Tibial nerve (tissue), 4 donors: ENCODE measurements at regions not wholly inside any gene's neighbourhood (a gene's known extent, or its start where the extent isn't known, plus 50 kb on each side); places are given as distances from the start of the nearest gene placed in this dataset.

ENCODE experiments used
- DNase-seq, 2 donors: peaks; one replicate each; pipeline ENCODE4 v3.0.0-alpha.2; 2019; ENCODE audit warnings: low spot score in 2 of 2
- H3K27ac ChIP-seq, 4 donors: fragments of 200-600 bp; sonication (generic) in 3 of 4; one replicate each; pipeline ENCODE4 v1.5.1; 2017 to 2019; ENCODE audit warnings: mild to moderate bottlenecking in 1 of 4
- H3K27me3 ChIP-seq, 2 donors: fragments of 200-600 bp; sonication (generic) in 1 of 2; one replicate each; pipeline versions ENCODE4 v1.5.1 to v1.6.0; 2017 to 2019
- H3K36me3 ChIP-seq, 3 donors: fragments of 200-600 bp; sonication (generic); one replicate each; pipeline ENCODE4 v1.5.1; 2018 to 2019
- H3K4me1 ChIP-seq, 4 donors: fragments of 200-600 bp; sonication (generic) in 3 of 4; one replicate each; pipeline ENCODE4 v1.5.1; 2017 to 2019
- H3K4me3 ChIP-seq, 4 donors: fragments of 200-600 bp; sonication (generic) in 3 of 4; one replicate each; pipeline ENCODE4 v1.5.1; 2017 to 2019; ENCODE audit warnings: mild to moderate bottlenecking in 1 of 4, moderate library complexity in 1 of 4
- H3K9me3 ChIP-seq, 4 donors: fragments of 200-600 bp; sonication (generic) in 3 of 4; one replicate each; pipeline ENCODE4 v1.5.1; 2017 to 2019
- CTCF ChIP-seq, 5 experiments: fragments of 200-600 bp in 3 of 5; fragments of 450-650 bp in 2 of 5; sonication (generic) in 3 of 5; IDR thresholded peaks; one replicate each; pipeline ENCODE4 v1.5.1; 2016 to 2019; ENCODE audit warnings: antibody characterized with exemption in 5 of 5, mild to moderate bottlenecking in 3 of 5, moderate library complexity in 2 of 5
- EP300 ChIP-seq, 2 donors: sonication (generic); formaldehyde crosslinking; IDR thresholded peaks; one replicate each; pipeline ENCODE4 v1.6.1; 2017; ENCODE audit warnings: antibody characterized with exemption in 2 of 2, mild to moderate bottlenecking in 1 of 2
- POLR2A ChIP-seq, 2 donors: fragments of 450-650 bp; IDR thresholded peaks; one replicate each; pipeline ENCODE4 v1.6.1; 2017; ENCODE audit warnings: antibody characterized with exemption in 2 of 2, mild to moderate bottlenecking in 2 of 2, moderate library complexity in 2 of 2
- WGBS, 2 donors: methylation state at CpG; one replicate each; pipeline ENCODE4 v1.1.5; 2018; 5-methylcytosine and 5-hydroxymethylcytosine counted together

GRCh38 chr17:14011740-14012405 lies 57.4 kb upstream of the COX10 start:
- Histone ChIP-seq H3K9me3 (no peaks in the 10 kb centered on the region), H3K4me1 (no peaks in the 10 kb centered on the region), H3K27ac (no peak overlapping the region), H3K27me3 (no peaks in the 10 kb centered on the region), H3K36me3 (no peaks in the 10 kb centered on the region), H3K4me3 (no peak overlapping the region)
- TF ChIP-seq POLR2A (IDR thresholded peaks at IDR 0.05) (no peak), EP300 (IDR thresholded peaks at IDR 0.05) (no peak), CTCF (IDR thresholded peaks at IDR 0.05) (no peak)
- DNase-seq: no peak
- WGBS, 2 donors: 66% methylated on average over 4 of the region's 4 CpGs

- Histone ChIP-seq H3K27me3 (no peaks in the 10 kb centered on the region), H3K27ac (no peak overlapping the region), H3K36me3 (no peaks in the 10 kb centered on the region), H3K9me3 (no peaks in the 10 kb centered on the region), H3K4me3 (no peak overlapping the region), H3K4me1 (no peaks in the 10 kb centered on the region)
- no peak for DNase-seq
- 53 to 67% methylated on average over 7 of the region's 7 CpGs for WGBS, 2 donors
- no peak for TF ChIP-seq CTCF (IDR thresholded peaks at IDR 0.05)
- no peak for TF ChIP-seq POLR2A (IDR thresholded peaks at IDR 0.05)
- TF ChIP-seq EP300 (IDR thresholded peaks at IDR 0.05): no peak
Observed at GRCh38 chr17:14014657-14015056, 54.6 kb upstream of the COX10 start.

GRCh38 chr17:14015271-14015670 lies 54.0 kb upstream of the COX10 start:
- H3K36me3 ChIP-seq: no peaks in the 10 kb centered on the region
- H3K27ac ChIP-seq: no peak overlapping the region
- no peaks in the 10 kb centered on the region for H3K4me1 ChIP-seq
- TF ChIP-seq CTCF (IDR thresholded peaks at IDR 0.05) (no peak), EP300 (IDR thresholded peaks at IDR 0.05) (no peak), POLR2A (IDR thresholded peaks at IDR 0.05) (no peak)
- no peak for DNase-seq
- no peak overlapping the region for H3K4me3 ChIP-seq
- WGBS, 2 donors: 64 to 68% methylated on average over 14 of the region's 14 CpGs
- no peaks in the 10 kb centered on the region for H3K9me3 ChIP-seq
- H3K27me3 ChIP-seq: no peaks in the 10 kb centered on the region

GRCh38 chr17:14016858-14017257 lies 52.4 kb upstream of the COX10 start:
- 77 to 78% methylated on average over 3 of the region's 3 CpGs for WGBS, 2 donors

More at GRCh38 chr17:14016858-14017257, 52.4 kb upstream of the COX10 start:
- Histone ChIP-seq H3K27me3 (no peaks in the 10 kb centered on the region), H3K9me3 (no peaks in the 10 kb centered on the region), H3K4me1 (no peaks in the 10 kb centered on the region), H3K36me3 (no peaks in the 10 kb centered on the region), H3K4me3 (no peak overlapping the region), H3K27ac (no peak overlapping the region)
- DNase-seq: no peak
- TF ChIP-seq EP300 (IDR thresholded peaks at IDR 0.05) (no peak), CTCF (IDR thresholded peaks at IDR 0.05) (no peak), POLR2A (IDR thresholded peaks at IDR 0.05) (no peak)
